ENCODE measurements at regions not wholly inside any gene's neighbourhood (a gene's known extent, or its start where the extent isn't known, plus 50 kb on each side); places are given as distances from the start of the nearest gene placed in this dataset.

DNA sequence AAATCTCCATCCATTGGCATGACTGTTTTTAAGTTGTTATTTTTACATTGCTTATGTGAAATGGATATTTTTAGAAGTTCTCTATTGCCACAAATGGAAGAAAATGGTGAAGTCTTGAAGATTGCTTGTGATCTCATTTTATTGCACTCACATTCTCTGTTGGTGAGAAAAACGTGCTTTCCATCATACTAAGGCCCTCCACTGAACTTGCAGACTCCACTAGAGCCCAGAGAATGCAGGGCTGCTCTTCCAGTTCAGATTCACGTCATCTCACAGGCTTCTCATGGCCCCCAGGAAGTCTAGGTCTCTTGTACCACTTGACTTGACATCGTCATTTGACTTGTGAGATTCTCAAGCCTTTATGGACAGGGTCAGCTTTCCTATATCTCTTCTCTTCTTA is 254.8 kb upstream of the COPS8 start:
- 7% methylated on average over 3 of the region's 3 CpGs for WGBS (ENCODE audit: low lambda C conversion rate)

DNA sequence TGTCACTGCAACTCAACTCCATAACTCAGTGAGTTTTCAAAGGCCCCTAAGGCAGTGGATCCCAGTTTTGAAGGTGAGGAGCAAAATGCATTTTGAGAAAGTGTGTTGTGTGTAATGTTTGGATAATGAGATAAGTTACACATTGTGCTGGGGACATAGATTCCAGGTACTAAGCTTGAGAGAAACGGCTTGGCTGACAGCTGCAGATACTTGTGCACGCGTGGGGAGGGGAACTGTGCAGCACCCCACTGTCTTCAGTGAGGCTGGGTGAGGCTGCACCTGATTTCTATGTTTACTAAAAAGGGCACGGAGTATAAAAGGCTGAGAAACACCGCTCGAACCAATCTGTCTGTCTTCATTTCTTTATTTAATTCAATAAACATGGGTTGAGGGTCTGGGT is 254.0 kb upstream of the COPS8 start:
- Histone ChIP-seq H3K27ac (ENCODE audit: low read depth in 2 of 2, low read length in 1 of 2) (no peak overlapping the region), H3K27me3 (ENCODE audit: insufficient read depth) (peaks cover 7% of the 10 kb centered on the region; the same call in 1 of the 2 replicates), H4K20me1 (ENCODE audit: insufficient read depth) (no peaks in the 10 kb centered on the region), H3K9ac (no peak overlapping the region), H3K79me2 (ENCODE audit: insufficient read depth) (no peaks in the 10 kb centered on the region), H3F3A (replicated peaks; ENCODE audit: insufficient read depth) (no peaks in the 10 kb centered on the region), H3K4me2 (no peak overlapping the region), H3K4me3 (ENCODE audit: low read depth in 2 of 2, low read length in 1 of 2) (no peak overlapping the region), H3K9me3 (no peaks in the 10 kb centered on the region), H3K36me3 (replicated peaks in 1 of 2; ENCODE audit: control insufficient read depth in 1 of 2, insufficient read depth in 2 of 2, low read length in 1 of 2) (no peaks in the 10 kb centered on the region), H3K9me2 (no peaks in the 10 kb centered on the region), H2AFZ (ENCODE audit: low read depth) (no peak overlapping the region), H3K4me1 (ENCODE audit: control insufficient read depth in 1 of 2, insufficient read depth in 2 of 2, low read depth in 1 of 2, low read length in 1 of 2) (no peaks in the 10 kb centered on the region)
- POLR2A ChIA-PET = no interaction called here
- TF ChIP-seq TCF12 (IDR thresholded peaks at IDR 0.05) (no peak), EZH2phosphoT487 (IDR thresholded peaks at IDR 0.05; ENCODE audit: borderline replicate concordance, low read depth) (no peak), ELF1 (IDR thresholded peaks at IDR 0.05) (no peak), RAD21 (IDR thresholded peaks at IDR 0.05; ENCODE audit: low read length) (no peak)
- CTCF ChIA-PET = no interaction called here
- 24% methylated on average over 6 of the region's 6 CpGs for WGBS (ENCODE audit: low lambda C conversion rate)
- DNase-seq = no peak

More for the DNA sequence above, 254.8 kb upstream of the COPS8 start:
- Histone ChIP-seq H4K20me1 (ENCODE audit: insufficient read depth) (no peaks in the 10 kb centered on the region), H3K4me3 (ENCODE audit: low read depth in 2 of 2, low read length in 1 of 2) (no peak overlapping the region), H3K4me2 (no peak overlapping the region), H3K9me2 (no peaks in the 10 kb centered on the region), H2AFZ (ENCODE audit: low read depth) (no peak overlapping the region), H3K79me2 (ENCODE audit: insufficient read depth) (no peaks in the 10 kb centered on the region), H3K9ac (no peak overlapping the region), H3K4me1 (ENCODE audit: control insufficient read depth in 1 of 2, insufficient read depth in 2 of 2, low read depth in 1 of 2, low read length in 1 of 2) (no peaks in the 10 kb centered on the region), H3K27me3 (ENCODE audit: insufficient read depth) (peaks cover 7% of the 10 kb centered on the region; the same call in 1 of the 2 replicates), H3K27ac (ENCODE audit: low read depth in 2 of 2, low read length in 1 of 2) (no peak overlapping the region), H3F3A (replicated peaks; ENCODE audit: insufficient read depth) (no peaks in the 10 kb centered on the region), H3K9me3 (no peaks in the 10 kb centered on the region), H3K36me3 (replicated peaks in 1 of 2; ENCODE audit: control insufficient read depth in 1 of 2, insufficient read depth in 2 of 2, low read length in 1 of 2) (no peaks in the 10 kb centered on the region)
- no peak for TF ChIP-seq TAF1 (IDR thresholded peaks at IDR 0.05; ENCODE audit: borderline replicate concordance, low read depth, low read length)
- TF ChIP-seq, protein P1, sequence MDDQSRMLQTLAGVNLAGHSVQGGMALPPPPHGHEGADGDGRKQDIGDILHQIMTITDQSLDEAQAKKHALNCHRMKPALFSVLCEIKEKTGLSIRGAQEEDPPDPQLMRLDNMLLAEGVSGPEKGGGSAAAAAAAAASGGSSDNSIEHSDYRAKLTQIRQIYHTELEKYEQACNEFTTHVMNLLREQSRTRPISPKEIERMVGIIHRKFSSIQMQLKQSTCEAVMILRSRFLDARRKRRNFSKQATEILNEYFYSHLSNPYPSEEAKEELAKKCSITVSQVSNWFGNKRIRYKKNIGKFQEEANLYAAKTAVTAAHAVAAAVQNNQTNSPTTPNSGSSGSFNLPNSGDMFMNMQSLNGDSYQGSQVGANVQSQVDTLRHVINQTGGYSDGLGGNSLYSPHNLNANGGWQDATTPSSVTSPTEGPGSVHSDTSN (IDR thresholded peaks at IDR 0.05) = no peak
- TF ChIP-seq NRF1 (IDR thresholded peaks at IDR 0.05; ENCODE audit: low read depth, low read length) = no peak
- TF ChIP-seq RAD21 (IDR thresholded peaks at IDR 0.05; ENCODE audit: low read length) = no peak
- no peak for TF ChIP-seq ELF1 (IDR thresholded peaks at IDR 0.05)
- TF ChIP-seq CHD2 (IDR thresholded peaks at IDR 0.05; ENCODE audit: low read length, partially characterized antibody) = no peak
- TF ChIP-seq EP300 (IDR thresholded peaks at IDR 0.05; ENCODE audit: borderline replicate concordance in 1 of 2, low read depth in 1 of 2, low read length in 1 of 2) = no peak
- TF ChIP-seq, protein P2, sequence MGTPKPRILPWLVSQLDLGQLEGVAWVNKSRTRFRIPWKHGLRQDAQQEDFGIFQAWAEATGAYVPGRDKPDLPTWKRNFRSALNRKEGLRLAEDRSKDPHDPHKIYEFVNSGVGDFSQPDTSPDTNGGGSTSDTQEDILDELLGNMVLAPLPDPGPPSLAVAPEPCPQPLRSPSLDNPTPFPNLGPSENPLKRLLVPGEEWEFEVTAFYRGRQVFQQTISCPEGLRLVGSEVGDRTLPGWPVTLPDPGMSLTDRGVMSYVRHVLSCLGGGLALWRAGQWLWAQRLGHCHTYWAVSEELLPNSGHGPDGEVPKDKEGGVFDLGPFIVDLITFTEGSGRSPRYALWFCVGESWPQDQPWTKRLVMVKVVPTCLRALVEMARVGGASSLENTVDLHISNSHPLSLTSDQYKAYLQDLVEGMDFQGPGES (IDR thresholded peaks at IDR 0.05; ENCODE audit: low read depth, low read length) = no peak
- TF ChIP-seq, protein P3, sequence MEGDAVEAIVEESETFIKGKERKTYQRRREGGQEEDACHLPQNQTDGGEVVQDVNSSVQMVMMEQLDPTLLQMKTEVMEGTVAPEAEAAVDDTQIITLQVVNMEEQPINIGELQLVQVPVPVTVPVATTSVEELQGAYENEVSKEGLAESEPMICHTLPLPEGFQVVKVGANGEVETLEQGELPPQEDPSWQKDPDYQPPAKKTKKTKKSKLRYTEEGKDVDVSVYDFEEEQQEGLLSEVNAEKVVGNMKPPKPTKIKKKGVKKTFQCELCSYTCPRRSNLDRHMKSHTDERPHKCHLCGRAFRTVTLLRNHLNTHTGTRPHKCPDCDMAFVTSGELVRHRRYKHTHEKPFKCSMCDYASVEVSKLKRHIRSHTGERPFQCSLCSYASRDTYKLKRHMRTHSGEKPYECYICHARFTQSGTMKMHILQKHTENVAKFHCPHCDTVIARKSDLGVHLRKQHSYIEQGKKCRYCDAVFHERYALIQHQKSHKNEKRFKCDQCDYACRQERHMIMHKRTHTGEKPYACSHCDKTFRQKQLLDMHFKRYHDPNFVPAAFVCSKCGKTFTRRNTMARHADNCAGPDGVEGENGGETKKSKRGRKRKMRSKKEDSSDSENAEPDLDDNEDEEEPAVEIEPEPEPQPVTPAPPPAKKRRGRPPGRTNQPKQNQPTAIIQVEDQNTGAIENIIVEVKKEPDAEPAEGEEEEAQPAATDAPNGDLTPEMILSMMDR (IDR thresholded peaks at IDR 0.05) = no peak
- POLR2A ChIA-PET = no interaction called here
- DNase-seq = no peak
- CTCF ChIA-PET = no interaction called here
